Epithelial cell of prostate (primary cell): ENCODE measurements at regions not wholly inside any gene's neighbourhood (a gene's known extent, or its start where the extent isn't known, plus 50 kb on each side); places are given as distances from the start of the nearest gene placed in this dataset.

ENCODE experiments used
- DNase-seq: peaks from one replicate; pipeline ENCODE4 v3.0.0-alpha.2; 2011; ENCODE audit warnings: low read depth, low spot score
- H3K27ac ChIP-seq: fragments of 450-650 bp; 2 replicates; pipeline ENCODE4 v1.5.1; 2017; ENCODE audit warnings: mild to moderate bottlenecking

DNA sequence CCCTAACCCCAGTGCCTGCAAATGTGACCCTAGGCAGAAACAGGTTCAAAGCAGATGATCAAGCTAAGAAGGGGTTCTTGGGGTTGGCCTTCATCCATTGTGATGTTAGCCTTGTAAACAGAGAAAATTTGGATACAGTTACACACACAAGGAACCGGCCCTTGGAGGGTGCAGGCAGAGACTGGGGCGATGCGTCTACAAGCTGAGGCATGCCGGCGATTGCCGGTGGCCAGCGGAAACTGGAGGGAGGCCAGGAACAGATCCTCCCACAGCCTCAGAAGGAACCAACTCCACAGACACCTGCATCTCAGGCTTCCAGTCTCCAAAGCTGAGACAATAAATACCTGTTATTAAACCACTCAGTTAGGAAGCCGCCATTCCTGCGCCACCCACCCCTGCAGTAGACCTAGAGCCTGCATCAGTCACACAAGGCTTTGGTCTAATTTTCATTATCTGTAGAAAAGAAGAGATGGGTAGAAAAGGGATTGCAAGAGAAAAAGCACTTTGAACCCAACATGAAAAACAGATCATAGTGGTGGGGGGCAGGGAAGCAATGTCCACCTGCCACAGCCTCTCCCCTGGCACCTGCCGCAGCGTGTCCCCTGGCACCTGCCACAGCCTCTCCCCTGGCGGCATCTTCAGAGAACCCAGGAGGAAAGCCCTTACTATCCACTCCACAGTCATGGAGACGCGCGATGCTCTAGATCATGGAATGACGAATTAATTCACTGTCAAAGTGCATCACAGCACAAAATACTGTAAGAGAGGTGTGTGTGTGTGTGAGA lies 119.7 kb upstream of the SOX1 start:
- H3K27ac ChIP-seq: no peak overlapping the region
- no peak for DNase-seq

DNA sequence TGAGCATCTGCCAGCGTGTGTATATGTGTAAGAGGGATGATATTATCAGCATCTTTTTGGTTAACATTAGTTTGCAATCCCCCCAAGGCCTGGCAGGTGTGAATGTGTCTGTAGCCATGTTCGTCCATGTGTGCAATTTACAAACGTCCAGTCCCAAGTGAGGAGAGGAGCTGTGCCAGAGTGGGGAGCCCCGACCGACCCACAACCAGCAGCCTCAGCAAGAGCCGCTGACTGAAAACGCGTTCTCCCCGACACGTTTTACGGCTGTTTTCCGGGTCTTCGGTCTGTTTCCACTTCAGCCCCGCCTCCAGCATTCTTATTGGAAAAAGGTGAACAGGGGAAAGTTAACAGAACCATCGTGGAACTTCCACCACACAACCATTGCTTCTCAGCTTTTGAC lies 119.1 kb upstream of the SOX1 start:
- no peak overlapping the region for H3K27ac ChIP-seq
- no peak for DNase-seq

DNA sequence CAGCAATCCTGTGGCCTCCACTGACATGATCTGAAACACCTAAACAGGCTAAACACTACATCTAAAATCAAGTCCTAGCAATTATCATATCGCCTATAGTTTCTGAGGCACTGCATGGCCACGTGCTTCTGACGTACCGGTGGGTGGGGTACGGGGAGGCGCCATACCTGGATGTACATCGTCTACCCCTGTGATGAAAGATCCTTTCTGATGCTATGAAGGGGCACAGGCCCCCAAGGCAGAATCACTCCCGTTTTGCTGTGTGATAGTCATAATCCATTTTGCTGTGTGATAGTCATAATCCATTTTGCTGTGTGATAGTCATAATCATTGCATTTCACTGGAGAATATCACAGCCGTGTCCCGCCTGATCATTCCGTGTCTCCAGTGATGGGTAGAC lies 118.7 kb upstream of the SOX1 start:
- no peak overlapping the region for H3K27ac ChIP-seq
- DNase-seq: no peak

DNA sequence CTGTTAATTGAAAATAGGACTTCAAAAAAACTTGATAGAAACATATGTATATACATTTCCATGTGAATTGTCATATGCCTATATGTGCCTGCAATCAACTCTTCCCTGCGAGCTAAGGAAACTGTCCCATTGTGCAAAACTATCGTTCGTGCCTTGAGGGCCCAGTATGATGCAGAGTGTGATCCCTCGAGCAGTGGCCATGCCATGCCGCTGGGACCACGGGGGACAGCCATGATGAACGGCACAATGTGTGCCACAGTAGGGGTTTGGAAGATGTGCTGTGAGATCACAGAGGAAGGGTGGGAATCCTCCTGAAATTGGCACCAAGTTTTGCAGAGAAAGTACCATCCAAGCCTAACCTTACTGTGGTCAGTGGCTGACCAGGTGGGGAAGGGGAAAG lies 118.1 kb upstream of the SOX1 start:
- H3K27ac ChIP-seq: no peak overlapping the region
- no peak for DNase-seq

DNA sequence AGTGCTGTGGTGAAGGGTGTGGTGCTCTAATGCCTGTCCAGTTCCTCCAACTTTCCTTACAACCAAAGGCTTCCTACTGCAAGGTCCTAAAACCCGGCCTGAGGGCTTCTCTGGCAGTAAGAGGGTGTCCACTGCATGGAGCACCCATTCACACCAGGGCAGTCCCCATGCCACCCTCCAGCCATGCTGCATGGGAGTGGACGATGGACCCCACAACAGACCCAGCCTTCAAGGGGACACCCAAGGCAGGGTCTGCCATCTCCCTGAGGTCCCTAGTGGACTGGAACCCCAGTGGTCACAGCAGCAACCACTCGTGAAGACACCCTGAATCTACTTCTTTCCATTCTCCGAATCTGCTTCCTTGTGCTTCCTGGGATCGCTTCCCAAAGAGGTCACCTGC lies 117.6 kb upstream of the SOX1 start:
- no peak overlapping the region for H3K27ac ChIP-seq
- DNase-seq: no peak

DNA sequence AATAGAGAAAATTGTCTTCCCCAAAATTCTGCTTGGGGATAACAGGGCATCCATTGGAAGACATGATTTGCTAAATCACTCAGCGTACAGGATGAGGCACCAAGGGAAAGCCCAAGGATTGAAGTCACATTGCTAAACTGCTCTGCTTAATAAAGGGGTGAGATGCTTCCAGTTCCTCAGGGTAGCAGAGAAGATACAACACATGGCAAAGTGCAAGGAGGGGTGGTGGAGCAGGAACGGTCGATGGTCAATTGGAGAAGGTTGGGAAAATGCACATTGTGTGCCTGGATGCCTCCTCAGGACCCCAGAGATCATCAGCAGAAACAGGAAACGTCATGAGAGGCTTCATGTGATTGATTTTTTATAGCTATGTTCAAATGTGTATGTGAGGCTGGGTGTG lies 116.3 kb upstream of the SOX1 start:
- no peak for DNase-seq
- H3K27ac ChIP-seq: no peak overlapping the region

DNA sequence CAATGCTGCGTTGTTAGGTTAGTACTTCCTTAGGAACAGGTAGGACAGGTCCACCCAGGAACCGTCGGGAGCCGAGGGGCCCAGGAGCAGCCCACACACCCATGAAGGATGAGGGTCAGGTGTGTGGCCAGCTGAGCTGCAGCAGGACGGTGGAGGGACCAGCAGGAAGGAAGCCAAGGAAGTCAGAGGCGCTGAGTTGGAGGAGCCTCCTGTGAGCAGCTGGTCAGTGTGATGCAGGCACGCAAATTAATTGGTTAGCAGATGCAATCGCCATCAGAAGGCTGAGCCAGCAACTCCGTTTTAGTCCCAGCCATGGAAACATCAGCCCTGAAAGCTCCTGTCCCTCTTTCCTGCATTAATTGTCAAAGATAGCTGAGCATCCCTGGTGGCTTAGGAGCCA lies 114.9 kb upstream of the SOX1 start:
- no peak overlapping the region for H3K27ac ChIP-seq
- no peak for DNase-seq

DNA sequence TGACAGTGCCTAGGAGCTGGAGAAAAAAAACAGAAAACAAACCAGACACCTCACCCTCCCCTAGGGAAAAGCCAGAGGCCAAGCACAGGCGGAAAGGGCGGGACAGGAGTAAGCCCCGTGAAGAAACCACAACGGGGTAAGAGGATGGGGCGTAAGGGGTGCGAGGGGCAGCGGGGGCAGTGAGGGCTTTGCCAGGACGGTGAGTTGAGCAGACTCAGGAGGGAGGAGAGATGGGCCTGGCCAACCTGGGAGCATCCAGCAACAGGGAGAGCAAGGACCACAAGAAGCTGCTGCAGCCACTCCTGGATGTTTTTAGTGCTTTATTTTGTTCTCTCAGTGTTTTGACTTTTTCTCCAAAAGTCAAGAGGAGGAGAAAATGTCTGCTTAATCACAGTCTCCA lies 114.1 kb upstream of the SOX1 start:
- no peak overlapping the region for H3K27ac ChIP-seq
- DNase-seq: no peak

DNA sequence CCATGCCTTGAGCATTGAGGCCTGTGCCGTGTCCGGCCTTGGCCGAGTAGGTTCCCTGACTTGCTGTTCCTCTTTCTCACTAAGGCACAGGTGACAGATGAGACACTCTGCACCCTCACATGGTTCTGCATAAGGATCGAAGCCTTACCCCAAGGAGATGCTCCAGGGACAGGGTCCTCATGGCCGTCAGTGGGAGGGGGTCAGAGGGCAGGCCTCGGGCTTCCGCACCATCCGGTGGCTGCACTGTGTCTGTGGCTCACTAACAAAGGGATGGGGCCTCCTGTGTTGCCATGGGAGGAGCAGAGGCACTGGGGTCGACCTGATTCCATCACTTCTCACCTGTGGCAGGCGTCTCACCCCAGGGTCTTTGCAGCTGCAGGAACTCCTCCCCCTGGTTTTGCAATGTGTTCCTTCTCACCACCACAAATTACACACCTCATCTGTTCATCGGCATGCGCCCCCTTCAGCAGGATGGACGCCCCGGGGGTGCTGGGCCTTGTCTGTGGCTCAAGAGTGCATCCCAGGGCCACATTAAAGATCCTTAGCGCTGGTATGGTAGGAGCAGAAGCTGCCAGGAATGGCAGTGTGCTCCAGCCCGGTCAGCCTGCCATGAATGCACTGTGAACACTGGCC lies 113.3 kb upstream of the SOX1 start:
- no peak for DNase-seq
- H3K27ac ChIP-seq: no peak overlapping the region

DNA sequence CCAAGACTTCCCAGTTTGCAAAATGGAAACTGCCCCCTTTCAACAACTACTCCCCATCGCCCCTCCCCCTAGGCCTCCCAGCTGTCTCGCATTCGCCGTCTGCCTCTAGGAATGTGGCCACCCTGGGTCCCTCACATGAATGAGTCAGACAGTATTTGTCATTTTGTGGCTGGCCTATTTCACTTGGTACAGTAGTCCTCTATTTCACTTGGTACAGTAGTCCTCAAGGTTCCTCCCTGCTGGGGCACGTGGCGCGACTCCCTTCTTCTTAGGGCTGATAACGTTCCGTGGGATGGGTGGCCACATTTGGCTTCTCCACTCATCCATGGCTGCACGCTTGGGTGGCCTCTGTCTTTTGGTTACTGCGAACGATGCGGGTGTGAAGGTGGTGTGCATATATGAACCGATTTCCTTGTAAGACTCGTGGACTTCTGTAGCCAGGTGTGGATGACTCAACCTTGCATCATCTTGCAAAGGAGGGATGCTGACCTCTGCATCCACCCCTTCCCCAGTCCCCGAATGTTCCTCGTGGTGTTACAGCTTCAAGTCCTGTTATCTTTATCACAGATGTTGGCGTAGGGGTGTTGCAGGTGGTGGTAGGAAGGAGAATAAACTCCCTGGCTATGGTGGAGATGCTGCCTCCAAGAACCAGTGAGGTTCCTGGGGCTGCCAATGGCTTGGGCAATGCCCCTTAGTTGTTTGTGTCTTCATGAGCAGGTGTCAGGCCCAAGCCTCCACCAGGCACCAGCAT lies 112.1 kb upstream of the SOX1 start:
- no peak overlapping the region for H3K27ac ChIP-seq

DNA sequence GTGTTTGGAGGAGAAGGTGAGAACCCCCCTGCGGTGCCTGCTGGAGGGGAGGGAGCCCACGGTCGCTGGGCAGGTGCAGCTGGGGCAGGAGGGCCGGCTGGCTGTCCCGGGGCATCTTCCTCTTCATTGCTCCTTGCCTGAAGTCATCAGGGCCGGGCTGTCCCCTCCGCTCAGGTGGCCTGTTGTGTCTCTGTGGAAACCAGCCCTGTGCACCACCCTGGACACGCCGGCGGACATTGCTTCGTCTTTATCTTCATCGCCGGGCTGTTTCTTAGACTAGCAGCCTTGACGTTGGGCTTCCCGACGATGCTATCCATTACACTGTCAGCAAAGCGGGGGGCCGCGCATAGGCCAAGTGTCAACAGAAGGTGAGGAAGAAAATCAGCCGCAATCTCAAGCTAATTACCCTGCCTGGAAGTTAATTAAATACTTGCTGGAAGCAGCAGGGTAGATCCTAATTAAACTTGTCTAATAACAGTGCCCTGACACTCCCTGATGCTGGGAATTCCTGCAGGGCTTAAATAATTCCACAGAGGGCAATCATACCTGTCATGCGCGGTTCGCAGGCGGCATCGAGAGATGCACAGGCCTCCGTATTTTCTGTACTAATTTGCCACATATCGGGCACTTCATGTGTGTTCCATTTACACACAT lies 111.4 kb upstream of the SOX1 start:
- no peak for DNase-seq
- H3K27ac ChIP-seq: no peak overlapping the region

More for the DNA sequence above, 112.1 kb upstream of the SOX1 start:
- DNase-seq: no peak

DNA sequence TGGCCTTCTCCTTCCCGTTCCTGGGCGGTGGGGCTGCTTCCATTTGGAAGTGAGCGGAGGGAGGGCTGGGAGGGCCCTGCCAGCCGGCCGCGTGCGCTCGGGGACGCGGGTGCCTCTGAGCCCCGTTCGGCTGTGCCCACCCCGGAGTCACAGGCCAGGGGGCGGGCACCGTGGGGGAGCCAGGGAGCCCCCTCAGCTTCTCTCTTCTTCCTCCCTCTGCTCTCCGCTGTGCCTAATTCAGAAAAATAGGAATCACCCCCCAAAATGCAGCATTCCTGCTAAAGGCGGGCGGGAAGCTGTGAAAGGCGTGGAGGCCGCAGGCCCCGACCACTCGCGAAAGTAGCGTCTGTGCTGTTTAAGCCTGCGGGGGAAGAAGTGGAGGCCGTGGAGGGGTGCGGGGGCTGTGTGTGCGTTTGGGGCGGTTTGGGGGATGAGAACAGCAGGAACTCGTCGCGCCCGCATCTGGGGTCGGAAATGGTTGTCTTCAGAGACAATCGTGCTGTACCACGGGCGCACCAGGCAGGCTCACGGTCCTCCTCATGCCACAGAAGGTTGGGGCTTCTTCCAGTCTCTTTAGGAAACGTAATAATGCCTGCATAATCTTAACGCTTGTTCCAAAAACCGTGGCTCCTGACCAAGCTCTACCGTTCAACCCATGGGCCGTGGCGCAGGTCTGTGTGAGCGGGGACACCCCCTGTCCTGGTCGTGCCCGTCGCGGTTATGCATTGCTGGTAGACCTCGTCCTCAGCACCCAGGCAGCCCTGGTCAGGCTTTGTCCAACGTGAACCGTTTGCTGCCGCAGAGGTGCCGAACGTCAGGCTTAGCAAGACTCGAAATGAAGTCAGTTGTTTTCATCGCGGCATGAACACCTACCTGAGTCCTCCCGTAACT lies 110.4 kb upstream of the SOX1 start:
- no peak for DNase-seq
- H3K27ac ChIP-seq: no peak overlapping the region

DNA sequence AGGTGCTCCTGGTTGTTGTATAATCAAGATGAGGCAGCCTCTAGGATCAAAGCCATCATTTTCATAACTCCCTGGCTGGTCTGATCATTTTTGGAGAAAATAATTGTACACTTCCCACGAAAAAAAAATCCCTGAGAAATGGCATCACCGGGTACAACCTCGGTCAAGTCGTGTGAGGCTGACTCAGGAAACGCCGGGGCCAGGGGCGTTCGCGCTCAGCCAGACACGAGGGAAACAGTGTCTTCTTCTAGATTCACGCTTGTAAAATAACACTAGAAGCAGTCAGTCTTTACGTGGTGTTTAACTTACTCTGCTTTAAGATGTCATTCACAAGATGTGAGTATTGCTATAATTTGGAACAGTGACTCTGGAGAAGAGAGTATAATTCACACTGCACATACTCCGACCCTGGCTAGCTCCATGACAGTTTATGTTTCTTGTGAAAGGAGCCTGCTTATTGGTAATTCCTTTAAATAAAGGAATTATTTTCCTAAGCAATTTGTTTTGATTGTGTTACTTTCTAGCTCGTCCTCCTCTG lies 109.0 kb upstream of the SOX1 start:
- DNase-seq: no peak
- no peak overlapping the region for H3K27ac ChIP-seq

DNA sequence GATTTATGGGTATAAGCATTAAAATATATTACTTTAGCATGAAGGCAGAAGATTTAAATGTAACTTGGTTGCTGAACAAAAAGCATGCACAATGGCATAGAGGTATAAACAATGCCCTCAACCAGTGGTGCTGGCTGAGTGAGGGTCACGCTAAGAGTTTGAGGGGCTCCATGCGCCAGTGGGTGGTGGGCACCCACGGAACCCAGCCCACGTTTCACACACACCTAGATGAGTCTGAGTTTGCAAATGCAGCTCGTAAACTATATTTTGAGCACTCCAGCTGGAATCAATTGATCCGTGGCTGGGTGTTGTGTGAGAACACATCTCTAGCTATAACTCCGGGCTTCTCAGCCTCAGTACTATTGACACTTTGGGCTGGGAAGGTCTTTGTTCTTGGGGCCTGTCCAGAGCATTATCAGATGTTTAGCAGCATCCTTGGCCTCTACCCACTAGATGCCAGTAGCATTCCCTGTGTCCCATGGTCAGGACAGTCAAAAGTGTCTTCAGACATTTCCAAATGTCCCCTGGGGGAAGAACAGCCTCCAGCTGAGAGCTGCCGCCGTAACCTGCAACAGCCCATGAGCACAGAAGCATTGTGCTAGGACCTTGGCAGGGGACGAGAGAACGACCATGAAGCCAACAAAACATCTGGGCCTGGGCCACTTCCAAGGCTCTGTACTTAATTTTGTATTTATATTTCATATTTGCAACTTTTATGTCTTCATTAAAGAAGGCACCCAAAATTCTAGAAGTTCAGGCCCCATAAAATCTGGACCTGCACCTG lies 108.1 kb upstream of the SOX1 start:
- H3K27ac ChIP-seq: no peak overlapping the region
- no peak for DNase-seq

DNA sequence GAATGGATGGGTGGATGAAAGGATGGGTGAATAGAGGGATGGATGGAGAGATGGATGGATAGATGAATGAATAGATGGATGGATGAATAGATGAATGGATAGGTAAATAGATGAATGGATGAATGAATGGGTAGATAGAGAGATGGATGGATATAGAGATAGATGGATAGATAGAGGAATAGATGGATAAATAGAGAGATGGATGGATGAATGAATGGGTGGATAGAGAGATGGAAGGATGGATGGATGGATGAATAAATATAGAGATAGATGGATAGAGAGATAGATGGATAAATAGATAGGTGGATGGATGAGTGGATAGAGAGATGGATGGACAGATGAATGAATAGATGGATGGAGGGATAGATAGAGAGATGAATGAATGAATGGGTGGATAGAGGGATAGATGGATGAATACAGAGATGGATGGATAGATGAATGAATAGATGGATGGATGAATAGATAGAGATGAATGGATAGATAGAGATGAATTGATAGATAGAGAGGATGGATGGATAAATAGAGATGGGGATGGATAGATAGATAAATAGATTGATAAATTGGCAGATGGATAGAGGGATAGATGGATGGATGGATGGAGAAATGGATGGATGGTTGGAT lies 106.7 kb upstream of the SOX1 start:
- no peak for DNase-seq
- H3K27ac ChIP-seq: no peak overlapping the region

DNA sequence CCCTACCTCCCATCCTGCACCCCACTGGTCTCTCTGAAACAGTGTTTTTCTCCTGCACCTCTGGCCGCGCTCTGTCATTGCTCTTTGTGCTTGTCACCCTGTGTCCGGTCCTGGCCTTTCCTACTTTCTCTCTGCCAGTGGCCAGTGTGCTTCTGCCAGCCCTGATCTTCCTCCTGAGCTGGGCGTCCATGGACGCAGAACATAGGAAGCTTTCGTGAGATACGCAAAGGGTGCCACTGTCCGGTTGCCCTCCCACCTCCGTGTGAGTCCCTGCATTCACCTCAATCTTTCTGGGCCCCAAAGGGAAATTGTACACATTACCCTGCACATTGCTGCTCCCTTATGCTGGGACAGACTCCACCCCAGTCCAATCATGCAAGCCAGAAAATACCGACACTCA lies 105.7 kb upstream of the SOX1 start:
- H3K27ac ChIP-seq: no peak overlapping the region
- no peak for DNase-seq

DNA sequence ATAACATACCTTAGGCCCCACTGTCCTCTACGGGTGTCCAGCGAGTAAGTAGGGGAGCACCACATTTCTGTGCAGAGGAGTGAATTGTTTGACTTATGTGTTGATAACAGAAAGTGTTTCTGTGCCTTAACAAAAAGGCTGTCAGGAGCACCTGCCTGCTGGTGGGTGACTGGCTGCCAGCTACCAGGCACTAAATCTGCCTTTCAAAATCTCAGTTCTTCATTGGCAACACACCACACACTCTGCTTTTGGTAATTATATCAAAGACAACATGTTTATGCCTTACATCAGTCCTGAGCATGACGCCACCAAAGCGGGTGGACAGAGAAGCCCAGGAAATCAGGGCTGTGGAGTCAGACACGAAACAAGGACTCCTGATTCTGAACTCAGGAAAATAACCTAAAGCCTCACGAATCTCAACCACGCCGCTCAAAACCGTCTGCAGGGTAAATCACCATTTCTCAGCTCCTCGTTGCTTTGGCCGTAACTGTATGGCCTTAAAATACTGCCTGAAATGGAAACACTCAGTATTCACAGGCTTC lies 105.2 kb upstream of the SOX1 start:
- H3K27ac ChIP-seq: no peak overlapping the region
- DNase-seq: no peak

DNA sequence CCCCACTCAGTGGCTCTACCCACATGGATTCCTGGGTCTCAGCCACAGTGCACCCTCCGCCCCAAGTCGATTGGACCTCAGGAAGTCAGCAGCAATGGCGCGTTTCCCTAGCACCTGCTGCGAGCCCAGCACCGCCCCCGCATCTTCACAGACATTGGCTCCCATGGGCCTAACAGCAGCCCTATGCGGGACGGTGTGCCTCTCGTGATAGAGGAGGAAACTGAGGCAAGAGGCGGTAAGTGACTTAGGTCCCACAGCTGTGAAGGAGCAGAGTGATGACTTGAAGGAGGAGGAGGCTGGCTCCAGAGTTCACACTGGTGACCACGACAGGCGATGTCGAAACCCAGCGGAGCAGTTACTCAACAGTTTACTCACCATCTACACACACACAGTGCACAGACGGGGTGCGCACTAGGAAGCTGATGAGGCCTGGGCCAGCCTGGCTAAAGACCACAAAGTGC lies 104.5 kb upstream of the SOX1 start:
- no peak for DNase-seq
- H3K27ac ChIP-seq: no peak overlapping the region
